Nephron progenitor cell (in vitro differentiated cells): ENCODE measurements at regions not wholly inside any gene's neighbourhood (a gene's known extent, or its start where the extent isn't known, plus 50 kb on each side); places are given as distances from the start of the nearest gene placed in this dataset.

Experiments
- DNase-seq: peaks from one replicate; pipeline ENCODE4 v3.0.0; 2021
- H3K27ac Mint-ChIP-seq: 2 replicates; pipeline ENCODE4 v1.8.0; 2021; ENCODE audit warnings: mild to moderate bottlenecking, moderate library complexity, mixed read lengths
- H3K27me3 Mint-ChIP-seq: 2 replicates; pipeline ENCODE4 v1.8.0; 2021; ENCODE audit warnings: mild to moderate bottlenecking, low read depth, mixed read lengths; ENCODE audit not compliant: poor library complexity
- H3K36me3 Mint-ChIP-seq: 2 replicates; pipeline ENCODE4 v1.8.0; 2021; ENCODE audit warnings: low read depth, mixed read lengths
- H3K4me1 Mint-ChIP-seq: 2 replicates; pipeline ENCODE4 v1.8.0; 2021; ENCODE audit warnings: mixed read lengths
- H3K4me3 Mint-ChIP-seq: 2 replicates; pipeline ENCODE4 v1.8.0; 2021; ENCODE audit warnings: mild to moderate bottlenecking, moderate library complexity, mixed read lengths
- H3K9me3 Mint-ChIP-seq: 2 replicates; pipeline ENCODE4 v1.8.0; 2021; ENCODE audit warnings: mild to moderate bottlenecking, moderate library complexity, mixed read lengths
- CTCF ChIP-seq: fragments of 200-600 bp; sonication (generic); IDR thresholded peaks from 2 replicates; pipeline ENCODE4 v1.5.0; 2021; ENCODE audit warnings: antibody characterized with exemption

GRCh38 chr12:97250483-97250882 is 212.1 kb upstream of the RMST start:
- TF ChIP-seq CTCF: no peak
- Mint-ChIP-seq H3K9me3 (no peaks in the 10 kb centered on the region), H3K27ac (no peak overlapping the region), H3K4me1 (peaks cover 44% of the 10 kb centered on the region), H3K27me3 (no peaks in the 10 kb centered on the region), H3K36me3 (no peaks in the 10 kb centered on the region), H3K4me3 (no peak overlapping the region)
- no peak for DNase-seq

GRCh38 chr12:97257726-97258125 is 204.9 kb upstream of the RMST start:
- no peak overlapping the region for H3K4me3 Mint-ChIP-seq
- no peak for DNase-seq

DNA sequence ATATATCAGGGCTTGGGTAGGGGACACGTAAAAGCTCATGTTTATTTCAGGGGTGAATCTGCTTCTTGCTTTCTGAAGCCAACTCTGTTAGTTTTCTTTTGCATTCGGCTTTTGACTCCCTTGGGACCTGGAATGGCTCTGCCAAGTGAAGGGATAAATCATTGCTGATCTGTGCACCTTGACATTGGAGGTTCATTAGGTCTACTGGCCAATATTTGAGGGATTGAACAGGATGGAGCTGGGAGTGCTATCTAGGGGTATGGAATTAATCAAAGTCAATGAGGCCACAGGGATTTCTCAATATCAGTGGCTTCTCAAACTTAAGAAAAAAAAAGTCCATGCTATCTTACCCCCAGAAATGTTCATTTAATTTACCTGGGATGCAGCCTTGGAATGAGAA is 203.5 kb upstream of the RMST start:
- Mint-ChIP-seq H3K4me1 (peaks cover 27% of the 10 kb centered on the region), H3K9me3 (peaks cover 10% of the 10 kb centered on the region), H3K4me3 (no peak overlapping the region), H3K27ac (peak overlapping the region; percentile 85), H3K36me3 (peaks cover 7% of the 10 kb centered on the region), H3K27me3 (no peaks in the 10 kb centered on the region)
- no peak for TF ChIP-seq CTCF
- no peak for DNase-seq

More at GRCh38 chr12:97257726-97258125, 204.9 kb upstream of the RMST start:
- no peak for TF ChIP-seq CTCF
- H3K27me3 Mint-ChIP-seq: no peaks in the 10 kb centered on the region
- H3K4me1 Mint-ChIP-seq: peaks cover 34% of the 10 kb centered on the region
- H3K27ac Mint-ChIP-seq: no peak overlapping the region
- H3K36me3 Mint-ChIP-seq: peaks cover under 1% of the 10 kb centered on the region
- H3K9me3 Mint-ChIP-seq: peaks cover 1% of the 10 kb centered on the region

- Mint-ChIP-seq H3K36me3 (peaks cover 7% of the 10 kb centered on the region), H3K27ac (no peak overlapping the region), H3K9me3 (peaks cover 10% of the 10 kb centered on the region), H3K4me1 (peaks cover 27% of the 10 kb centered on the region), H3K4me3 (no peak overlapping the region), H3K27me3 (no peaks in the 10 kb centered on the region)
- TF ChIP-seq CTCF: no peak
- no peak for DNase-seq
These were observed 201.8 kb upstream of the RMST start for GRCh38 chr12:97260786-97261185.

DNA sequence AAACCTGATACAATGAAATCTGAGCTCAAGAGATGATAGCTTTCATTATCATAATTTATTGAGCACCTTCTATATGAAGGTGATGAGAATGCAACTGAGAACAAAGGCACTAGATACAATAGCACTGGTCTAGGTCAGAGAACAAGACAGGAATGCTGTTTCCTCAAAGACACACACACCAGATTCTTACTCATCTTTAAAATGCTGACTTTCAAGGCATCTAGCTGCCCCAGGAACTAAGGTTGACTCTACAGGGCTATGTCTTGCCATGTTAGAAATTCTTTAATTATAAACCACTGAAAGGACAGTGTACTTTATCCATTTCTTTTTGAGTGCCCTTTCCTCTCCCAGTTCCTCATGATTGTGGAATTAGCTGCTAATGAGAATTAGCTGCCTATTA is 195.4 kb upstream of the RMST start:
- no peak for TF ChIP-seq CTCF
- peak overlapping the region; percentile 15 for H3K27ac Mint-ChIP-seq
- peaks cover 21% of the 10 kb centered on the region for H3K36me3 Mint-ChIP-seq
- H3K4me1 Mint-ChIP-seq: peaks cover 18% of the 10 kb centered on the region
- no peak for DNase-seq
- H3K4me3 Mint-ChIP-seq: no peak overlapping the region
- H3K27me3 Mint-ChIP-seq: no peaks in the 10 kb centered on the region
- H3K9me3 Mint-ChIP-seq: peaks cover 40% of the 10 kb centered on the region

- peaks cover 39% of the 10 kb centered on the region for H3K9me3 Mint-ChIP-seq
- no peak for TF ChIP-seq CTCF
- no peak for DNase-seq
- H3K4me3 Mint-ChIP-seq: no peak overlapping the region
- peaks cover 20% of the 10 kb centered on the region for H3K36me3 Mint-ChIP-seq
- H3K4me1 Mint-ChIP-seq: peaks cover 18% of the 10 kb centered on the region
- peak overlapping the region; percentile 15 for H3K27ac Mint-ChIP-seq
- H3K27me3 Mint-ChIP-seq: no peaks in the 10 kb centered on the region
These were observed 194.9 kb upstream of the RMST start for GRCh38 chr12:97267594-97268202.
